NCI-H128 (cell line): ENCODE measurements at regions not wholly inside any gene's neighbourhood (a gene's known extent, or its start where the extent isn't known, plus 50 kb on each side); places are given as distances from the start of the nearest gene placed in this dataset.
A peak's percentile ranks its signal among the peaks of the same experiment; 100 is the strongest.
"Not testable (repeated sequence)": the region's sequence is repeated elsewhere in the genome, so short reads cannot be mapped to it uniquely, and the experiment has no call there.

Experiments
- DNase-seq: peaks from one replicate; lab custom pipeline; 2025; ENCODE audit not compliant: unreplicated experiment; lab: John Stamatoyannopoulos, UW

GRCh38 chr18:43710135-43710534 lies 432.8 kb upstream of the SYT4 start:
- DNase-seq: no peak

GRCh38 chr18:43714343-43715010 lies 437.2 kb upstream of the SYT4 start:
- DNase-seq: no peak

- no peak for DNase-seq
These were observed 442.0 kb upstream of the SYT4 start for GRCh38 chr18:43719267-43719795.

- DNase-seq: no peak
These were observed 442.8 kb upstream of the SYT4 start for GRCh38 chr18:43720041-43720440.

- no peak for DNase-seq
These were observed 458.3 kb upstream of the SYT4 start for GRCh38 chr18:43735570-43735969.

GRCh38 chr18:43744960-43745745 lies 467.9 kb upstream of the SYT4 start:
- no peak for DNase-seq

- no peak for DNase-seq
These were observed 473.9 kb upstream of the SYT4 start for GRCh38 chr18:43751203-43751602.

GRCh38 chr18:43751835-43752234 lies 474.5 kb upstream of the SYT4 start:
- DNase-seq: no peak

GRCh38 chr18:43757273-43757672 lies 480.0 kb upstream of the SYT4 start:
- no peak for DNase-seq

- DNase-seq: no peak
These were observed 481.4 kb upstream of the SYT4 start for GRCh38 chr18:43758734-43759133.

- no peak for DNase-seq
These were observed 482.7 kb upstream of the SYT4 start for GRCh38 chr18:43760010-43760409.

- DNase-seq: no peak
These were observed 495.6 kb upstream of the SYT4 start for GRCh38 chr18:43772907-43773306.

- no peak for DNase-seq
These were observed 497.2 kb upstream of the SYT4 start for GRCh38 chr18:43774497-43774896.

- no peak for DNase-seq
These were observed 498.3 kb upstream of the SYT4 start for GRCh38 chr18:43775591-43775990.

GRCh38 chr18:43776997-43777396 lies 499.7 kb upstream of the SYT4 start:
- no peak for DNase-seq

- no peak for DNase-seq
These were observed 500.5 kb upstream of the SYT4 start for GRCh38 chr18:43777636-43778304.

GRCh38 chr18:43780782-43781340 lies 503.6 kb upstream of the SYT4 start:
- no peak for DNase-seq

GRCh38 chr18:43785158-43785557 lies 507.9 kb upstream of the SYT4 start:
- DNase-seq: no peak

GRCh38 chr18:43786893-43787292 lies 509.6 kb upstream of the SYT4 start:
- DNase-seq: no peak

GRCh38 chr18:43787721-43788120 lies 510.4 kb upstream of the SYT4 start:
- not testable (repeated sequence) for DNase-seq

GRCh38 chr18:43789234-43790000 lies 512.1 kb upstream of the SYT4 start:
- DNase-seq: peak; percentile 43
